PC-3 (cell line): ENCODE measurements at regions not wholly inside any gene's neighbourhood (a gene's known extent, or its start where the extent isn't known, plus 50 kb on each side); places are given as distances from the start of the nearest gene placed in this dataset.
A peak's percentile ranks its signal among the peaks of the same experiment; 100 is the strongest.

ENCODE experiments used
- ATAC-seq: fragments of 200-7000 bp; cut with Tn5 transposase; 2 replicates; pipeline ENCODE4 v1.9.1; 2020; ENCODE audit warnings: mild to moderate bottlenecking, moderate library complexity
- BruUV-seq: library from RNA; stranded (reverse); fragments of 400-500 nt; replicated peaks from 2 replicates; lab custom pipeline; 2021; lab: Mats Ljungman, UMichigan
- CTCF ChIA-PET: fragments of 300-600 bp; sonication (Branson Sonifier 250); formaldehyde crosslinking; loops from one replicate; lab custom pipeline; 2022; ENCODE audit warnings: antibody characterized with exemption; lab: Charles Lee
- POLR2A ChIA-PET: fragments of 300-600 bp; sonication (Branson Sonifier 250); formaldehyde crosslinking; loops from one replicate; lab custom pipeline; 2022; ENCODE audit warnings: antibody characterized with exemption; ENCODE audit not compliant: unreplicated experiment; lab: Charles Lee
- DNase-seq: peaks from one replicate; pipeline ENCODE4 v3.0.0-alpha.2; 2015
- H2AFZ ChIP-seq: fragments of 300-600 bp; sonication (generic); 2 replicates; pipeline ENCODE4 v1.6.0; 2016; ENCODE audit warnings: antibody characterized with exemption, low read length
- H3F3A ChIP-seq: fragments of 300-600 bp; sonication (generic); one replicate; pipeline ENCODE4 v1.6.0; 2017; ENCODE audit warnings: antibody characterized with exemption, low read length, control low read depth, mild to moderate bottlenecking; ENCODE audit not compliant: unreplicated experiment
- H3K27ac ChIP-seq: fragments of 300-600 bp; sonication (generic); 2 replicates; pipeline ENCODE4 v1.5.1; 2016; ENCODE audit warnings: mild to moderate bottlenecking, low read length
- H3K27me3 ChIP-seq: fragments of 300-600 bp; sonication (generic); 2 replicates; pipeline ENCODE4 v1.6.1; 2016; ENCODE audit warnings: low read length, mixed read lengths
- H3K36me3 ChIP-seq: fragments of 300-600 bp; sonication (generic); 2 replicates; pipeline ENCODE4 v1.6.1; 2016; ENCODE audit warnings: low read depth, mixed run types, low read length, mixed read lengths
- H3K4me1 ChIP-seq: fragments of 300-600 bp; sonication (generic); 2 replicates; pipeline ENCODE4 v1.5.1; 2016; ENCODE audit warnings: low read length; ENCODE audit not compliant: insufficient read depth
- H3K4me2 ChIP-seq: fragments of 300-600 bp; sonication (generic); 2 replicates; pipeline ENCODE4 v1.6.0; 2016; ENCODE audit warnings: low read length
- H3K4me3 ChIP-seq: fragments of 300-600 bp; sonication (generic); 2 replicates; pipeline ENCODE4 v1.5.1; 2016; ENCODE audit warnings: mild to moderate bottlenecking, low read length, mixed read lengths
- H3K79me2 ChIP-seq: fragments of 300-600 bp; sonication (generic); 2 replicates; pipeline ENCODE4 v1.6.1; 2017; ENCODE audit warnings: low read length, mixed read lengths
- H3K9ac ChIP-seq: fragments of 300-600 bp; sonication (generic); 2 replicates; pipeline ENCODE4 v1.6.0; 2016; ENCODE audit warnings: mild to moderate bottlenecking, low read length
- H3K9me2 ChIP-seq: fragments of 300-600 bp; sonication (generic); replicated peaks from 2 replicates; pipeline ENCODE4 v1.6.1; 2016; ENCODE audit warnings: mixed run types, low read length, mixed read lengths
- H3K9me3 ChIP-seq: fragments of 300-600 bp; sonication (generic); 2 replicates; pipeline ENCODE4 v1.6.1; 2016; ENCODE audit warnings: low read length, mixed read lengths
- H4K20me1 ChIP-seq: fragments of 300-600 bp; sonication (generic); 2 replicates; pipeline ENCODE4 v1.6.1; 2016; ENCODE audit warnings: low read length, mixed read lengths
- CTCF ChIP-seq: fragments of 300-600 bp; sonication (generic); conservative IDR thresholded peaks from 2 replicates; pipeline ENCODE4 v1.5.1; 2017; ENCODE audit warnings: antibody characterized with exemption, low read depth, mild to moderate bottlenecking, low read length
- EZH2 ChIP-seq: fragments of 300-600 bp; sonication (generic); IDR thresholded peaks from one replicate; pipeline ENCODE4 v1.6.1; 2017; ENCODE audit warnings: antibody characterized with exemption, mild to moderate bottlenecking, low read length; ENCODE audit not compliant: unreplicated experiment
- EZH2phosphoT487 ChIP-seq: fragments of 300-600 bp; sonication (generic); IDR thresholded peaks from 2 replicates; pipeline ENCODE4 v1.6.1; 2018; ENCODE audit warnings: mild to moderate bottlenecking, antibody characterized with exemption, low read length, borderline replicate concordance
- intact Hi-C: fragments of 100-400 bp; cut with micrococcal nuclease; formaldehyde crosslinking; loops from 2 replicates; pipeline ENCODE4 v1.9.0; 2023

GRCh38 chr21:35942211-35943144, 117.8 kb downstream of the SETD4 start:
- no peaks in the 10 kb centered on the region for H3K9me3 ChIP-seq
- CTCF ChIA-PET, result no interaction called here
- ATAC-seq, result no peak

GRCh38 chr21:35940074-35940927, 120.0 kb downstream of the SETD4 start:
- no TSS peak for BruUV-seq
- intact Hi-C loops, result loop anchor here (1.0 to 2.0 kb wide), 6 partner anchors 52 to 890 kb away; no protein-coding TSS in a partner anchor
- Histone ChIP-seq H3K9me2 (no peaks in the 10 kb centered on the region), H2AFZ (peak overlapping the region; percentile 44), H3K9ac (no peak overlapping the region), H3K4me3 (no peak overlapping the region), H3K4me1 (peaks cover 4% of the 10 kb centered on the region), H3F3A (no peaks in the 10 kb centered on the region), H3K4me2 (peak overlapping the region; percentile 35), H4K20me1 (no peaks in the 10 kb centered on the region), H3K79me2 (no peaks in the 10 kb centered on the region), H3K36me3 (no peaks in the 10 kb centered on the region), H3K9me3 (no peaks in the 10 kb centered on the region), H3K27ac (no peak overlapping the region), H3K27me3 (no peaks in the 10 kb centered on the region)
- CTCF ChIA-PET, result interaction anchor here (0.6 to 1.2 kb wide), 2 partner anchors 100 to 118 kb away, joined by 3 to 4 read pairs; no protein-coding TSS in a partner anchor
- ATAC-seq, result peak; percentile 99
- POLR2A ChIA-PET, result no interaction called here
- DNase-seq, result peak; percentile 86
- TF ChIP-seq EZH2phosphoT487, result no peak
- peak; percentile 91 for TF ChIP-seq CTCF
- TF ChIP-seq EZH2, result no peak

More at GRCh38 chr21:35942211-35943144, 117.8 kb downstream of the SETD4 start:
- no peaks in the 10 kb centered on the region for H3K27me3 ChIP-seq
- POLR2A ChIA-PET, result no interaction called here
- H3F3A ChIP-seq, result no peaks in the 10 kb centered on the region
- no peaks in the 10 kb centered on the region for H4K20me1 ChIP-seq
- no peaks in the 10 kb centered on the region for H3K79me2 ChIP-seq
- H3K4me2 ChIP-seq, result no peak overlapping the region
- no peak overlapping the region for H3K27ac ChIP-seq
- intact Hi-C loops, result no loop called here
- H2AFZ ChIP-seq, result no peak overlapping the region
- no peak overlapping the region for H3K9ac ChIP-seq
- no peak for TF ChIP-seq EZH2phosphoT487
- TF ChIP-seq EZH2, result no peak
- TF ChIP-seq CTCF, result no peak
- H3K4me1 ChIP-seq, result peaks cover 4% of the 10 kb centered on the region
- no peak overlapping the region for H3K4me3 ChIP-seq
- no peak for DNase-seq
- no TSS peak for BruUV-seq
- no peaks in the 10 kb centered on the region for H3K9me2 ChIP-seq
- no peaks in the 10 kb centered on the region for H3K36me3 ChIP-seq
